Neuronal stem cell (in vitro differentiated cells): ENCODE measurements at regions not wholly inside any gene's neighbourhood (a gene's known extent, or its start where the extent isn't known, plus 50 kb on each side); places are given as distances from the start of the nearest gene placed in this dataset.

Source experiments
- DNase-seq: peaks from one replicate; pipeline ENCODE4 v3.0.0-alpha.2; 2013; ENCODE audit warnings: low spot score
- H2AFZ ChIP-seq: one replicate; pipeline ENCODE4 v1.6.1; 2013; ENCODE audit warnings: mild to moderate bottlenecking, low read length, inconsistent platforms
- H2AK5ac ChIP-seq: 2 replicates; pipeline ENCODE4 v1.6.1; 2013; ENCODE audit warnings: low read depth, mild to moderate bottlenecking, inconsistent platforms, low read length, moderate library complexity, mixed read lengths
- H2BK120ac ChIP-seq: 2 replicates; pipeline ENCODE4 v1.6.1; 2013; ENCODE audit warnings: low read depth, mild to moderate bottlenecking, inconsistent platforms, low read length, moderate library complexity, mixed read lengths
- H2BK12ac ChIP-seq: one replicate; pipeline ENCODE4 v1.6.1; 2013; ENCODE audit warnings: low read length, inconsistent platforms
- H2BK15ac ChIP-seq: 2 replicates; pipeline ENCODE4 v1.6.1; 2013; ENCODE audit warnings: mild to moderate bottlenecking, low read length, inconsistent platforms, mixed read lengths
- H2BK5ac ChIP-seq: one replicate; pipeline ENCODE4 v1.6.1; 2013; ENCODE audit warnings: inconsistent platforms, mild to moderate bottlenecking, low read length, moderate library complexity
- H3K14ac ChIP-seq: one replicate; pipeline ENCODE4 v1.6.1; 2013; ENCODE audit warnings: low read length, inconsistent platforms
- H3K18ac ChIP-seq: 2 replicates; pipeline ENCODE4 v1.6.1; 2013; ENCODE audit warnings: low read length, inconsistent platforms
- H3K23ac ChIP-seq: 2 replicates; pipeline ENCODE4 v1.6.1; 2013; ENCODE audit warnings: low read depth, mild to moderate bottlenecking, mixed read lengths, low read length, inconsistent platforms; ENCODE audit not compliant: poor library complexity
- H3K27ac ChIP-seq: replicated peaks from 3 replicates; pipeline ENCODE4 v1.5.1; 2013; ENCODE audit warnings: low read length, inconsistent platforms
- H3K27me3 ChIP-seq, 3 experiments: 2 replicates each; pipeline ENCODE4 v1.6.1; 2013; ENCODE audit warnings: low read length in 3 of 3, mild to moderate bottlenecking in 2 of 3, inconsistent platforms in 1 of 3, low read depth in 1 of 3, mixed read lengths in 1 of 3, moderate library complexity in 1 of 3; ENCODE audit not compliant: control insufficient read depth in 3 of 3, insufficient read depth in 3 of 3
- H3K36me3 ChIP-seq, 2 donors: replicated peaks in 1 of 2; 2 replicates each; pipeline ENCODE4 v1.6.1; 2013; ENCODE audit warnings: low read length in 2 of 2; ENCODE audit not compliant: control insufficient read depth in 2 of 2, insufficient read depth in 2 of 2
- H3K4ac ChIP-seq: 2 replicates; pipeline ENCODE4 v1.6.1; 2013; ENCODE audit warnings: inconsistent platforms, mild to moderate bottlenecking, low read length, moderate library complexity
- H3K4me1 ChIP-seq, 2 donors: 1 replicate in 1 of 2; 2 replicates in 1 of 2; pipeline ENCODE4 v1.6.1; 2013; ENCODE audit warnings: low read length in 2 of 2, low read depth in 1 of 2; ENCODE audit not compliant: control insufficient read depth in 2 of 2, insufficient read depth in 1 of 2
- H3K4me2 ChIP-seq: one replicate; pipeline ENCODE4 v1.6.1; 2013; ENCODE audit warnings: mild to moderate bottlenecking, low read length, inconsistent platforms; ENCODE audit not compliant: insufficient read depth, poor library complexity, severe bottlenecking
- H3K4me3 ChIP-seq, 2 donors: 2 replicates each; pipeline ENCODE4 v1.5.1; 2013; ENCODE audit warnings: low read length in 2 of 2, mild to moderate bottlenecking in 2 of 2, inconsistent platforms in 1 of 2, moderate library complexity in 1 of 2
- H3K79me1 ChIP-seq: one replicate; pipeline ENCODE4 v1.6.1; 2013; ENCODE audit warnings: low read depth, mild to moderate bottlenecking, inconsistent platforms, low read length, moderate library complexity
- H3K9ac ChIP-seq: one replicate; pipeline ENCODE4 v1.6.1; 2013; ENCODE audit warnings: mild to moderate bottlenecking, low read depth, low read length, inconsistent platforms; ENCODE audit not compliant: poor library complexity
- H3K9me3 ChIP-seq, 2 donors: replicated peaks in 1 of 2; 2 replicates each; pipeline versions ENCODE3 to v1.6.1; 2013; ENCODE audit warnings: low read length in 2 of 2, mild to moderate bottlenecking in 2 of 2, inconsistent platforms in 1 of 2, low read depth in 1 of 2, mixed read lengths in 1 of 2, moderate library complexity in 1 of 2; ENCODE audit not compliant: control insufficient read depth in 2 of 2, insufficient read depth in 1 of 2
- H4K8ac ChIP-seq: one replicate; pipeline ENCODE4 v1.6.1; 2013; ENCODE audit warnings: low read depth, mild to moderate bottlenecking, inconsistent platforms, low read length, moderate library complexity
- H4K91ac ChIP-seq: one replicate; pipeline ENCODE4 v1.6.1; 2013; ENCODE audit warnings: low read length, low read depth, mild to moderate bottlenecking, inconsistent platforms; ENCODE audit not compliant: poor library complexity
- WGBS, 2 donors: extraction: QIAGEN DNeasy Blood & Tissue Kit; methylation state at CpG; one replicate each; pipeline ENCODE4 v1.1.7; 2013; ENCODE audit warnings: missing lambda C conversion rate in 2 of 2, mixed read lengths in 1 of 2; ENCODE audit not compliant: insufficient read length in 2 of 2, insufficient replicate concordance in 1 of 2; ENCODE audit errors: extremely low coverage in 2 of 2; 5-methylcytosine and 5-hydroxymethylcytosine counted together

DNA sequence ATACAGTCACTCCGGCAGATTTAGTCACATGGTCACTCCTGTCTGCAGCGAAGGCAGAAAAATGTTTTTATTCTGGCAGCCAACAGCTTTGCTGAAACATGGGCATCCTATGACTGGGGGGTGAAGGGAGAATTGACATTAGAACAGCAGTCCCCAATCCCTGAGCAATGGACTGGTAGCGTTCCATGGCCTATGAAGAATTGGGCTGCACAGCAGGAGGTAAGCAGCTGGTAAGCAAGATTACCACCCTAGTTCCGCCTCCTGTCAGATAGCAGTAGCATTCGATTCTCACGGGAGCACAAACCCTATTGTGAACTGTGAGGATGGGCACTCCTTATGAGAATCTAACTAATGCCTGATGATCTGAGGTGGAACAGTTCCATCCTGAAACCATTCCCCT, 93.1 kb upstream of the FTMT start:
- Histone ChIP-seq H2AFZ (no peak overlapping the region), H2BK120ac (no peak overlapping the region), H4K91ac (no peak overlapping the region), H3K27ac (no peak overlapping the region), H2AK5ac (no peak overlapping the region), H3K27me3 (no peaks in the 10 kb centered on the region), H2BK12ac (no peak overlapping the region), H3K4me3 (no peak overlapping the region), H3K79me1 (no peaks in the 10 kb centered on the region), H3K18ac (no peak overlapping the region), H3K36me3 (no peaks in the 10 kb centered on the region), H3K4me2 (no peak overlapping the region), H3K4me1 (peaks cover 2 to 5% of the 10 kb centered on the region in 2 donors), H3K4ac (no peak overlapping the region), H2BK15ac (no peak overlapping the region), H3K9me3 (no peaks in the 10 kb centered on the region), H3K14ac (no peak overlapping the region), H4K8ac (no peak overlapping the region), H3K23ac (no peak overlapping the region), H3K9ac (no peak overlapping the region), H2BK5ac (no peak overlapping the region)
- WGBS, 2 donors = no CpG with 5 or more reads among the region's 6 CpGs
- no peak for DNase-seq

DNA sequence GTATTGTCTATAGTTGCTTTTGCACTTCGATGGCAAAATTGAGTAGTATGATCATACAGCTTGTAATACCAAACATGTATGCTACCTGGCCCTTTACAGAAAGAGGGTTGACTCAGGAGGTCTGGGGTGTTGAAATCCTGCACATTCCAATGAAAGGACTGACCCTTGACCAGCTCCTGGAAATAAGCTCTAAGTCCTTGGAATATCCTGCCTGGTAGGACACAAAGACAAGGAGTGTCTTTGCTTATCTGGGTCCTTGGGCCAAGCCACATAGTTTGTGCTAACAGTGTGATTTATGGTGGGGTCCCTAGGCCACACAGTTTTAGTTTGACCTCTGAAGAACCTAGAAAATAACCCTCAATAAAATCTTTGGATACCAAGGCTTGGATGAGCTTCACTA, 89.3 kb upstream of the FTMT start:
- no peak for DNase-seq
- Histone ChIP-seq H3K23ac (no peak overlapping the region), H3K4me2 (no peak overlapping the region), H2BK5ac (no peak overlapping the region), H3K27me3 (no peaks in the 10 kb centered on the region), H3K14ac (no peak overlapping the region), H3K4me1 (peaks cover 2 to 9% of the 10 kb centered on the region in 2 donors), H3K4ac (no peak overlapping the region), H3K18ac (no peak overlapping the region), H2BK12ac (peak overlapping the region; percentile 60), H3K9me3 (no peaks in the 10 kb centered on the region), H2BK120ac (no peak overlapping the region), H2BK15ac (no peak overlapping the region), H3K4me3 (no peak overlapping the region), H3K79me1 (no peaks in the 10 kb centered on the region), H3K27ac (no peak overlapping the region), H4K8ac (no peak overlapping the region), H2AK5ac (no peak overlapping the region), H3K9ac (no peak overlapping the region), H4K91ac (no peak overlapping the region), H3K36me3 (no peaks in the 10 kb centered on the region), H2AFZ (no peak overlapping the region)
- WGBS, 2 donors = no CpG with 5 or more reads among the region's 1 CpG

DNA sequence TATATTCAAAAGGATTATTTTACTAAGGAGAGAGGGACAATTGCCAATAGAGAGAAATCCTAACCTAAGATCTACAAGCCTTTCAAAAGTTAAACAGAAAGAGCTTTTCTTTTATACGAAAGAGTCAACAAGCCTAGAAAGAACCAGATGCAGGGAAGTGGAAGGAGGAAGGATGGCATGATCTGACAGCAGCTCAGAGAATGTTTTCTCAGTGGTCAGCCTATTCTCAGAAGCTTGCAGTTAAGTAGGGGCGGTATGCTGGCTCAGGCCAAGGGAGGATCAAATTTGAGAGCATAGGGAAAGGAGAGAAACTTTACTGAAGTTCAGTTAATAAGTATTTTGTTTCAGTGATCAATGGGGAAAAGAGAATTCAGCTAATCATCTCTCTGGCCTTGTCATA, 88.0 kb upstream of the FTMT start:
- no peak overlapping the region for H3K18ac ChIP-seq
- no peak overlapping the region for H3K27ac ChIP-seq
- no peak overlapping the region for H2BK120ac ChIP-seq
- H3K4me3 ChIP-seq = no peak overlapping the region
- no peak overlapping the region for H3K4me2 ChIP-seq
- no peaks in the 10 kb centered on the region for H3K79me1 ChIP-seq
- H3K14ac ChIP-seq = no peak overlapping the region
- no CpG with 5 or more reads among the region's 2 CpGs for WGBS, 2 donors
- H2BK5ac ChIP-seq = no peak overlapping the region
- no peak overlapping the region for H4K91ac ChIP-seq
- no peak overlapping the region for H2AK5ac ChIP-seq
- H3K9ac ChIP-seq = no peak overlapping the region
- H2BK15ac ChIP-seq = no peak overlapping the region
- H3K23ac ChIP-seq = no peak overlapping the region
- H2BK12ac ChIP-seq = no peak overlapping the region
- no peaks in the 10 kb centered on the region for H3K36me3 ChIP-seq
- H3K27me3 ChIP-seq = no peaks in the 10 kb centered on the region
- H2AFZ ChIP-seq = peak overlapping the region; percentile 18
- DNase-seq = no peak
- H3K9me3 ChIP-seq = no peaks in the 10 kb centered on the region
- H3K4ac ChIP-seq = no peak overlapping the region
- H4K8ac ChIP-seq = no peak overlapping the region
- H3K4me1 ChIP-seq = peaks cover 0 to 6% of the 10 kb centered on the region in 2 donors

- Histone ChIP-seq H3K18ac (no peak overlapping the region), H3K9me3 (no peaks in the 10 kb centered on the region), H3K36me3 (no peaks in the 10 kb centered on the region), H3K4me1 (no peaks in the 10 kb centered on the region), H2BK12ac (no peak overlapping the region), H3K14ac (no peak overlapping the region), H2BK5ac (no peak overlapping the region), H2BK120ac (no peak overlapping the region), H2AK5ac (no peak overlapping the region), H3K9ac (no peak overlapping the region), H3K27me3 (no peaks in the 10 kb centered on the region), H3K4ac (no peak overlapping the region), H4K8ac (no peak overlapping the region), H4K91ac (no peak overlapping the region), H3K27ac (no peak overlapping the region), H3K4me2 (no peak overlapping the region), H3K23ac (no peak overlapping the region), H2AFZ (no peak overlapping the region), H3K79me1 (no peaks in the 10 kb centered on the region), H2BK15ac (no peak overlapping the region), H3K4me3 (no peak overlapping the region)
- no peak for DNase-seq
- no CpG with 5 or more reads among the region's 1 CpG for WGBS, 2 donors
These were observed 71.3 kb upstream of the FTMT start for GRCh38 chr5:121780406-121780805.
